GM19438 (cell line): ENCODE measurements at regions not wholly inside any gene's neighbourhood (a gene's known extent, or its start where the extent isn't known, plus 50 kb on each side); places are given as distances from the start of the nearest gene placed in this dataset.
"Not testable (repeated sequence)": the region's sequence is repeated elsewhere in the genome, so short reads cannot be mapped to it uniquely, and the experiment has no call there.

Source experiments
- ATAC-seq: cut with Tn5 transposase; IDR thresholded peaks from one replicate; pipeline ENCODE4 v1.9.1; 2021; ENCODE audit warnings: low read depth; ENCODE audit not compliant: unreplicated experiment

GRCh38 chr6:4471515-4471914 lies 304.7 kb upstream of the CDYL start:
- not testable (repeated sequence) for ATAC-seq

- ATAC-seq: no peak
Measured at GRCh38 chr6:4470698-4471210, 305.4 kb upstream of the CDYL start.

GRCh38 chr6:4466769-4467480 lies 309.3 kb upstream of the CDYL start:
- no peak for ATAC-seq

GRCh38 chr6:4466261-4466660 lies 309.9 kb upstream of the CDYL start:
- ATAC-seq: no peak

DNA sequence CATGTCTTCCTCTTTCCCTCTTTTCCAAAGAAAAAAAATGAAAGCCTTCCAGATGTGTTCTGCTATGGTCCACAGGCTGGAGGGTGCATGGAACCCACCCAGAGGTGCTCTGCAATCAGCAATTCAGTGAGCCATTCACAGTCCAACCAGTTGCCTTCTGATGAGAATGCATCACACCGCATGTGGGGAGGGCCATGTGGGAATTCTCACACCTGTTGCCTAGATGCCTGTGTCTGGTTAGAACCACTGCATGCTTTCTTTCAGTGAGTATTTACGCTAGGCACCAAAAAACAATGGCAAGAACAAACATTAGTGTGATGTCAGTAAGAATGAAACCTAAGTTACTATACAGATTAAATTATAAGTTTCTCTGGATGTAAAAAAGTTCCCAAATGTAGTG lies 311.6 kb upstream of the CDYL start:
- no peak for ATAC-seq

- ATAC-seq: no peak
Measured at GRCh38 chr6:4463236-4463635, 313.0 kb upstream of the CDYL start.

- ATAC-seq: no peak
Measured at GRCh38 chr6:4460586-4461475, 315.4 kb upstream of the CDYL start.

- ATAC-seq: no peak
Measured at GRCh38 chr6:4459996-4460395, 316.2 kb upstream of the CDYL start.

- ATAC-seq: no peak
Measured at GRCh38 chr6:4459032-4459431, 317.2 kb upstream of the CDYL start.

DNA sequence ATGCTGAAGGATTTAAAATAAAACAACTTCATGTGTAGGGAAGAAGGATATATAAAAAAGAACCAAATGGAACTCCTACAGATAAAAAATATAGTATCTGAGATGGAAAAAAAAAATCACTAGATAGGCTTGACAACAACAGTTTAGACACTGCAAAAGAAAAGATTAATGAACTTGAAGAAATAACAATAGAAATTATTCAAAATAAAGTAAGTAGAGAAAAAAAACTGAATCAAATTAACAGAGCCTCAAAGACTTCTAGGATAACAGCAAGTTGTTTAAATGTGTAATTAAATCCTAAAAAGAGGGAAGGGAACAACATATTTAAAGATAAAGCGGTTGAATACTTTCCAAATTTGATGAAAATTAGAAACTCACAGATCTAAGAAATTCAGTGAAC lies 316.3 kb upstream of the ECI2 start:
- ATAC-seq: no peak

- ATAC-seq: no peak
Measured at GRCh38 chr6:4451081-4451480, 315.7 kb upstream of the ECI2 start.

GRCh38 chr6:4450237-4450636 lies 314.9 kb upstream of the ECI2 start:
- no peak for ATAC-seq

DNA sequence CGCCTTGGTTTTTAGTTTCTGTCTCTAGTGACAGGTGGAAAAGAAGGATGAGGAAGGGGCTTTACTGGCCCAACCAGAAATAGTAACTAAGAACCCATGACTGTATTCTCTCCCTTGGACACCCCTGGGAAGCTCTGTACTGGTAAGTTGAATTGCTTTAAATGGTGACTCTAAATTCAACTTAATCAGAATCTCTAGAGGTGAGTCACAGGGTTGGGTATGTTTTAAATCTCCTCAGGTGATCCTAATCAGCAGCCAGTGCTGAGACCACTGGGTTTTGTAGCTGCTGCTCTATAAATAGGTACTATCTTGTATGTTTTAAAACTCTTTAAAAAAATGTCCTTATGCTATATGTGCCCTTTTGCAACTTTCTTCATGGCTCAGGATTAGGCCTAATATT lies 314.0 kb upstream of the ECI2 start:
- no peak for ATAC-seq

DNA sequence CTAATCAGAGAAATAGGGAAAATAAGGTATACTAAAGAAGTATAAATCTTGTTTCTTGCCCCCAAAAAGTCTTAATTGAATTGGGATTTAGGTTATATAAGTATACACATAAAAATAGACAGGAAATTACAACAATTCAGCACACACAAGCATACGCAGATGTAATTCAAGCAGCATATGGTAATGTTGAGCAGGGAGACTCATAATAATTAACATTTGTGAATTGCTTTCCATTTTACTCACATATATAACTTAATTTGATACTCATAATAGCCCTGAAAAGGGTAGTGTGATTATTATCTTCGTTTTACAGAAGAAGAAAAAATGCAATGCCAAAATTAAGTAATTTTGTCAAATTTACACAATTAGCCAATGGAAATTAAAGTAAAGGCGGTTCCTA lies 313.5 kb upstream of the ECI2 start:
- no peak for ATAC-seq

GRCh38 chr6:4447639-4448330 lies 312.4 kb upstream of the ECI2 start:
- no peak for ATAC-seq

DNA sequence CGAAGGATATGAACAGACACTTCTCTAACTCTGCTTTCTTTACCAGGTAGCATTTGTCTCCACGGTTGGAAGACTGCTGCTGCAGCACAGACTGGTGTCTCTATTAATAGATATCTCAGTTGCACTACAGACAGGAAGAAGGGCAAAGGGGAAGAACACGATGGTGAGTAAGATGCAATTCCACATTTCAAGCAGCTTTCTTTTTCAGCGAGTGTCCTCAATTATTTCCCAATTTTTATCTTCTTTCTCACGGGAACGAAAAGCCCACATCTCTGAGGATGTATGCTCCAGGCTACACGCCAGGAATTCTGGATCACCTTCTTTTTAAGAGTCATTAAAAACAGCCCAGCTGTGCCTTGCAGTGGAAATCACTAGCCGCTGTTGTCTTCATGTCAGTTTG lies 311.6 kb upstream of the ECI2 start:
- ATAC-seq: no peak

- ATAC-seq: no peak
Measured at GRCh38 chr6:4441981-4442434, 306.6 kb upstream of the ECI2 start.

GRCh38 chr6:4439159-4439558 lies 303.8 kb upstream of the ECI2 start:
- no peak for ATAC-seq

GRCh38 chr6:4437342-4437741 lies 302.0 kb upstream of the ECI2 start:
- ATAC-seq: no peak

DNA sequence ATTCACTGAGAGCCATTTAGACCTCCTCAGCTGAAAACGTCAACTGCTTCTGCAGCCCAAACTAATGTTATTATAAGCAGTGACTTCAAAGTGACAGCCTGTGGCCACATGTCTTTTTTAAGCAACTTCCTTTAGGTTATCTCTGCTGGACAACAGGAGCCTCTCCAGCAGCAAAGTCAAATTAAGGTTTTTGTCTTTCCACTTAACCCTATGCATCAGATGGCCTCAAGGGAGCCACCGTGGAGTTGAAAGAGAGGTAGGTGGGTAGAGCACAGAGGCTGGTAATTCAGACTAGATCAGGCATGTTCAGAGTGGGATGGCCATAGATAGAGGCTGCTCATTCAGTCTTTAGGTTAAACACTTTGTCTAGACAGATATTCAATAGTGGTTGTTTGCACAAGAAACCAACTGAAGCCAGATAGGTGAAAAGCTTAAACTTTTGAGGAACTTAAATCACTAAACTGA lies 300.6 kb upstream of the ECI2 start:
- no peak for ATAC-seq

- no peak for ATAC-seq
Measured at GRCh38 chr6:4434655-4435054, 299.3 kb upstream of the ECI2 start.
